ENCODE measurements at regions not wholly inside any gene's neighbourhood (a gene's known extent, or its start where the extent isn't known, plus 50 kb on each side); places are given as distances from the start of the nearest gene placed in this dataset.

- no peak for TF ChIP-seq TAF1 (IDR thresholded peaks at IDR 0.05; ENCODE audit: low read depth, low read length)
- TF ChIP-seq POLR2A (IDR thresholded peaks at IDR 0.05; ENCODE audit: low read depth, low read length), result no peak
- TF ChIP-seq POLR2AphosphoS5 (IDR thresholded peaks at IDR 0.05; ENCODE audit: low read depth, low read length), result no peak
Measured at GRCh38 chr19:28435551-28436271, 777.2 kb downstream of the UQCRFS1 start.

Measured in GM12891 (cell line).